PC-3 (cell line): ENCODE measurements at regions not wholly inside any gene's neighbourhood (a gene's known extent, or its start where the extent isn't known, plus 50 kb on each side); places are given as distances from the start of the nearest gene placed in this dataset.
A peak's percentile ranks its signal among the peaks of the same experiment; 100 is the strongest.

ENCODE experiments used
- ATAC-seq: fragments of 200-7000 bp; cut with Tn5 transposase; 2 replicates; pipeline ENCODE4 v1.9.1; 2020; ENCODE audit warnings: mild to moderate bottlenecking, moderate library complexity
- BruUV-seq: library from RNA; stranded (reverse); fragments of 400-500 nt; replicated peaks from 2 replicates; lab custom pipeline; 2021; lab: Mats Ljungman, UMichigan
- CTCF ChIA-PET: fragments of 300-600 bp; sonication (Branson Sonifier 250); formaldehyde crosslinking; loops from one replicate; lab custom pipeline; 2022; ENCODE audit warnings: antibody characterized with exemption; lab: Charles Lee
- POLR2A ChIA-PET: fragments of 300-600 bp; sonication (Branson Sonifier 250); formaldehyde crosslinking; loops from one replicate; lab custom pipeline; 2022; ENCODE audit warnings: antibody characterized with exemption; ENCODE audit not compliant: unreplicated experiment; lab: Charles Lee
- DNase-seq: peaks from one replicate; pipeline ENCODE4 v3.0.0-alpha.2; 2015
- H2AFZ ChIP-seq: fragments of 300-600 bp; sonication (generic); 2 replicates; pipeline ENCODE4 v1.6.0; 2016; ENCODE audit warnings: antibody characterized with exemption, low read length
- H3F3A ChIP-seq: fragments of 300-600 bp; sonication (generic); one replicate; pipeline ENCODE4 v1.6.0; 2017; ENCODE audit warnings: antibody characterized with exemption, low read length, control low read depth, mild to moderate bottlenecking; ENCODE audit not compliant: unreplicated experiment
- H3K27ac ChIP-seq: fragments of 300-600 bp; sonication (generic); 2 replicates; pipeline ENCODE4 v1.5.1; 2016; ENCODE audit warnings: mild to moderate bottlenecking, low read length
- H3K27me3 ChIP-seq: fragments of 300-600 bp; sonication (generic); 2 replicates; pipeline ENCODE4 v1.6.1; 2016; ENCODE audit warnings: low read length, mixed read lengths
- H3K36me3 ChIP-seq: fragments of 300-600 bp; sonication (generic); 2 replicates; pipeline ENCODE4 v1.6.1; 2016; ENCODE audit warnings: low read depth, mixed run types, low read length, mixed read lengths
- H3K4me1 ChIP-seq: fragments of 300-600 bp; sonication (generic); 2 replicates; pipeline ENCODE4 v1.5.1; 2016; ENCODE audit warnings: low read length; ENCODE audit not compliant: insufficient read depth
- H3K4me2 ChIP-seq: fragments of 300-600 bp; sonication (generic); 2 replicates; pipeline ENCODE4 v1.6.0; 2016; ENCODE audit warnings: low read length
- H3K4me3 ChIP-seq: fragments of 300-600 bp; sonication (generic); 2 replicates; pipeline ENCODE4 v1.5.1; 2016; ENCODE audit warnings: mild to moderate bottlenecking, low read length, mixed read lengths
- H3K79me2 ChIP-seq: fragments of 300-600 bp; sonication (generic); 2 replicates; pipeline ENCODE4 v1.6.1; 2017; ENCODE audit warnings: low read length, mixed read lengths
- H3K9ac ChIP-seq: fragments of 300-600 bp; sonication (generic); 2 replicates; pipeline ENCODE4 v1.6.0; 2016; ENCODE audit warnings: mild to moderate bottlenecking, low read length
- H3K9me2 ChIP-seq: fragments of 300-600 bp; sonication (generic); replicated peaks from 2 replicates; pipeline ENCODE4 v1.6.1; 2016; ENCODE audit warnings: mixed run types, low read length, mixed read lengths
- H3K9me3 ChIP-seq: fragments of 300-600 bp; sonication (generic); 2 replicates; pipeline ENCODE4 v1.6.1; 2016; ENCODE audit warnings: low read length, mixed read lengths
- H4K20me1 ChIP-seq: fragments of 300-600 bp; sonication (generic); 2 replicates; pipeline ENCODE4 v1.6.1; 2016; ENCODE audit warnings: low read length, mixed read lengths
- CTCF ChIP-seq: fragments of 300-600 bp; sonication (generic); conservative IDR thresholded peaks from 2 replicates; pipeline ENCODE4 v1.5.1; 2017; ENCODE audit warnings: antibody characterized with exemption, low read depth, mild to moderate bottlenecking, low read length
- EZH2 ChIP-seq: fragments of 300-600 bp; sonication (generic); IDR thresholded peaks from one replicate; pipeline ENCODE4 v1.6.1; 2017; ENCODE audit warnings: antibody characterized with exemption, mild to moderate bottlenecking, low read length; ENCODE audit not compliant: unreplicated experiment
- EZH2phosphoT487 ChIP-seq: fragments of 300-600 bp; sonication (generic); IDR thresholded peaks from 2 replicates; pipeline ENCODE4 v1.6.1; 2018; ENCODE audit warnings: mild to moderate bottlenecking, antibody characterized with exemption, low read length, borderline replicate concordance
- intact Hi-C: fragments of 100-400 bp; cut with micrococcal nuclease; formaldehyde crosslinking; loops from 2 replicates; pipeline ENCODE4 v1.9.0; 2023

DNA sequence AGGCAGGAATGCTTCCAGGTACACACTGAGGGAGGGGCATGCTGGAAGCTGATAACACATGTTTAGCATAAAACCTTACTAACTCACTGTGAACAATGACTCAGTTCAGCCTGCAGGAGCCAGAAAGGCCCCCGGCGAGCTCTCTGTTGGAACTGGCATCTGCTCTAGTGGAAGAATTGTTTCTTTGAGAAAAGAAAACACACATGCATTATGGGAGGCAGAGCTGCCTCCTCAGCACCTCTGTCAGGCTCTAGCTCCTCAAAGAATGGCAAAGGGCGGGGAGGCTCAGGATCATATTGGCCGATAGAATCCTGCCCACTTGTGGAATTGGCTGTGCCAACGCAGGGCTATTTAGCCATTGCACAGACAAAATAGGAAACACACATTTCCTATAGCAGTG is 338.3 kb downstream of the CXCL12 start:
- ATAC-seq: no peak; the same call in 1 of the 2 replicates
- Histone ChIP-seq H3K79me2 (no peaks in the 10 kb centered on the region), H3K4me1 (no peaks in the 10 kb centered on the region), H3K4me2 (no peak overlapping the region), H2AFZ (no peak overlapping the region), H3K9me2 (no peaks in the 10 kb centered on the region), H3K27ac (no peak overlapping the region), H3K27me3 (peaks cover 52% of the 10 kb centered on the region), H3K9me3 (no peaks in the 10 kb centered on the region), H3K36me3 (no peaks in the 10 kb centered on the region), H3F3A (no peaks in the 10 kb centered on the region), H4K20me1 (no peaks in the 10 kb centered on the region), H3K4me3 (no peak overlapping the region), H3K9ac (no peak overlapping the region)
- intact Hi-C loops: no loop called here
- CTCF ChIA-PET: no interaction called here
- DNase-seq: peak; percentile 31
- no peak for TF ChIP-seq CTCF
- no TSS peak for BruUV-seq
- POLR2A ChIA-PET: no interaction called here

DNA sequence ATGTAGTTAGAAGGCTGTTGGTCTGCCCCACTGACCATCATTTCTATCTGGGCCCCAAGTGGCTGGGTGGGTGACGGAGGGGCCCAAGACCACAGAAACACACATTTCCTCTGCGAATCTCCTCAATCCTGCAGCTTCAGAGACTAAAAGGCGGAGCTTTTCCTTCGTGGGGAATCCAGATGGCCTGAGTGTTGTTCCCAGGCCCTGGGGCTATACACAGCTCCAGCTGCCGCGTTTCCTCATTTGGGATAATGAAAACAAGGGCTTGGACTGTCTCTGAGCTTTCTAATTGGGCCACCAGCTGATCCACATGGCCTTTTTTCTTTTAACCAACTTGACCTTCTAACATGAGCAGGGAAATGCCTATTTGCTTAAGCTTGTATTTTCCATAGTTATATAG is 339.9 kb downstream of the CXCL12 start:
- no peak overlapping the region for H3K4me2 ChIP-seq
- CTCF ChIA-PET: no interaction called here
- H3K4me3 ChIP-seq: no peak overlapping the region
- no peak for TF ChIP-seq CTCF
- no peak for TF ChIP-seq EZH2
- no peak for TF ChIP-seq EZH2phosphoT487
- no peaks in the 10 kb centered on the region for H3K79me2 ChIP-seq
- no peak overlapping the region for H3K27ac ChIP-seq
- no peaks in the 10 kb centered on the region for H3K4me1 ChIP-seq
- no peaks in the 10 kb centered on the region for H4K20me1 ChIP-seq
- H3K9me2 ChIP-seq: no peaks in the 10 kb centered on the region
- H3K9me3 ChIP-seq: no peaks in the 10 kb centered on the region
- ATAC-seq (no peak), DNase-seq (no peak)
- no peak overlapping the region for H2AFZ ChIP-seq
- H3K27me3 ChIP-seq: peaks cover 52% of the 10 kb centered on the region
- no peak overlapping the region for H3K9ac ChIP-seq
- POLR2A ChIA-PET: no interaction called here
- no peaks in the 10 kb centered on the region for H3F3A ChIP-seq
- BruUV-seq: no TSS peak
- intact Hi-C loops: no loop called here
- no peaks in the 10 kb centered on the region for H3K36me3 ChIP-seq

DNA sequence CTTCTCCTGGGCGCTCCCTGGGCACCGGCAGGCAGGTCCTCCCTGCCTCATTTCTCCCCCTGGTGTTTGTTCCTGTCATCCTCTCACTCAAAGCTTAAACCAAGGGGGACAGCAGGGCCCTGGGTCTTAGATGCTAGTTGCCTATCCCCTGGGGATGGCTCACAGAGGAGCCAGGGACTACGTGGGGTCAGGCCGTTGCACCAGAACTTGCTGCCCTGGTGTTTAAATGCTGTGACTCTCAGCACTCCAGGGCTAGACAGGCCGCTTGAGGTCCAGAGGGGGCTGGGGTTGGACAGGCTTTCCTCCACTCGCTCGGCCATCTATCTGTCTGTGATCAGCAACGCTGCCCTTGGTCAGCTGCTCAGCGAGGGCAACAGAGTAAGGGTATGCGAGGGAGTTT is 340.3 kb downstream of the CXCL12 start:
- no peak for TF ChIP-seq CTCF
- TF ChIP-seq EZH2: no peak
- no peak for TF ChIP-seq EZH2phosphoT487
- Histone ChIP-seq H4K20me1 (no peaks in the 10 kb centered on the region), H3K36me3 (no peaks in the 10 kb centered on the region), H3K9me2 (no peaks in the 10 kb centered on the region), H3F3A (no peaks in the 10 kb centered on the region), H2AFZ (no peak overlapping the region), H3K9ac (no peak overlapping the region), H3K4me2 (no peak overlapping the region), H3K27ac (no peak overlapping the region), H3K4me1 (no peaks in the 10 kb centered on the region), H3K4me3 (no peak overlapping the region), H3K79me2 (no peaks in the 10 kb centered on the region), H3K27me3 (peaks cover 50% of the 10 kb centered on the region), H3K9me3 (no peaks in the 10 kb centered on the region)
- DNase-seq: no peak
- ChIA-PET CTCF (no interaction called here), POLR2A (no interaction called here)
- no TSS peak for BruUV-seq
- no peak for ATAC-seq
- intact Hi-C loops: no loop called here
